GM23338 (cell line): ENCODE measurements at regions not wholly inside any gene's neighbourhood (a gene's known extent, or its start where the extent isn't known, plus 50 kb on each side); places are given as distances from the start of the nearest gene placed in this dataset.

ENCODE experiments used
- ATAC-seq: fragments of 200-7000 bp; cut with Tn5 transposase; 3 replicates; pipeline ENCODE4 v1.9.1; 2020
- DNase-seq: peaks from one replicate; pipeline ENCODE4 v3.0.0-alpha.2; 2015; ENCODE audit warnings: low spot score
- H2AFZ ChIP-seq: fragments of 200-600 bp; sonication (generic); 2 replicates; pipeline ENCODE4 v1.8.0; 2016; ENCODE audit warnings: antibody characterized with exemption, mild to moderate bottlenecking, moderate library complexity
- H3F3A ChIP-seq: fragments of 200-600 bp; sonication (generic); replicated peaks from 2 replicates; pipeline ENCODE4 v1.8.0; 2017; ENCODE audit warnings: antibody characterized with exemption, mixed run types, low read depth
- H3K27ac ChIP-seq: fragments of 200-600 bp; sonication (generic); 2 replicates; pipeline ENCODE4 v1.6.1; 2016; ENCODE audit warnings: low read depth
- H3K27me3 ChIP-seq: fragments of 200-600 bp; sonication (generic); 2 replicates; pipeline ENCODE4 v1.8.0; 2016; ENCODE audit warnings: mild to moderate bottlenecking, mixed run types, moderate library complexity; ENCODE audit not compliant: insufficient read depth
- H3K36me3 ChIP-seq: fragments of 200-600 bp; sonication (generic); 2 replicates; pipeline ENCODE4 v1.8.0; 2016; ENCODE audit warnings: mild to moderate bottlenecking; ENCODE audit not compliant: insufficient read depth
- H3K4me1 ChIP-seq: fragments of 200-600 bp; sonication (generic); 2 replicates; pipeline ENCODE4 v1.8.0; 2016; ENCODE audit warnings: mild to moderate bottlenecking, moderate library complexity; ENCODE audit not compliant: insufficient read depth
- H3K4me2 ChIP-seq: fragments of 200-600 bp; sonication (generic); 2 replicates; pipeline ENCODE4 v1.7.1; 2017; ENCODE audit warnings: mixed run types
- H3K4me3 ChIP-seq: fragments of 200-600 bp; sonication (generic); 2 replicates; pipeline ENCODE4 v1.6.1; 2016; ENCODE audit warnings: mixed run types
- H3K79me2 ChIP-seq: fragments of 200-600 bp; sonication (generic); replicated peaks from 2 replicates; pipeline ENCODE4 v1.8.0; 2017; ENCODE audit warnings: mild to moderate bottlenecking; ENCODE audit not compliant: insufficient read depth
- H3K9me2 ChIP-seq: fragments of 200-600 bp; sonication (generic); 2 replicates; pipeline ENCODE4 v1.8.0; 2017; ENCODE audit not compliant: insufficient read depth
- H4K20me1 ChIP-seq: fragments of 200-600 bp; sonication (generic); replicated peaks from 2 replicates; pipeline ENCODE4 v1.8.0; 2017; ENCODE audit warnings: mild to moderate bottlenecking; ENCODE audit not compliant: insufficient read depth
- H3K27ac Mint-ChIP-seq: 2 replicates; pipeline ENCODE4 v1.8.0; 2020; ENCODE audit warnings: inconsistent platforms, mild to moderate bottlenecking, moderate library complexity, mixed read lengths
- H3K27me3 Mint-ChIP-seq: 3 replicates; pipeline ENCODE4 v1.8.0; 2022; ENCODE audit warnings: low read depth, mild to moderate bottlenecking, moderate library complexity, mixed read lengths, inconsistent platforms; ENCODE audit not compliant: insufficient read depth, poor library complexity
- H3K36me3 Mint-ChIP-seq: 3 replicates; pipeline ENCODE4 v1.8.0; 2021; ENCODE audit warnings: low read depth, mild to moderate bottlenecking, inconsistent platforms, moderate library complexity, mixed read lengths
- H3K4me1 Mint-ChIP-seq: 3 replicates; pipeline ENCODE4 v1.8.0; 2020; ENCODE audit warnings: mild to moderate bottlenecking, inconsistent platforms, mixed read lengths
- H3K4me3 Mint-ChIP-seq: 3 replicates; pipeline ENCODE4 v1.8.0; 2021; ENCODE audit warnings: moderate library complexity, mild to moderate bottlenecking, inconsistent platforms, mixed read lengths
- H3K9me3 Mint-ChIP-seq: 3 replicates; pipeline ENCODE4 v1.8.0; 2020; ENCODE audit warnings: moderate library complexity, mild to moderate bottlenecking, inconsistent platforms, mixed read lengths
- CREB1 ChIP-seq: fragments of 250-450 bp; sonication (Bioruptor Pico); IDR thresholded peaks from 2 replicates; pipeline ENCODE4 v1.5.0; 2020; ENCODE audit warnings: low read depth, mild to moderate bottlenecking, moderate library complexity
- EZH2 ChIP-seq: fragments of 200-600 bp; sonication (generic); IDR thresholded peaks from one replicate; pipeline ENCODE4 v1.8.0; 2017; ENCODE audit warnings: antibody characterized with exemption, mild to moderate bottlenecking, low read depth; ENCODE audit not compliant: unreplicated experiment
- EZH2phosphoT487 ChIP-seq: fragments of 200-600 bp; sonication (generic); IDR thresholded peaks from one replicate; pipeline ENCODE4 v1.8.1; 2018; ENCODE audit warnings: antibody characterized with exemption; ENCODE audit not compliant: unreplicated experiment
- JUNB ChIP-seq: IDR thresholded peaks from one replicate; pipeline ENCODE4 v1.6.1; 2016; ENCODE audit warnings: antibody characterized with exemption; ENCODE audit not compliant: unreplicated experiment
- NANOG ChIP-seq: IDR thresholded peaks from 2 replicates; pipeline ENCODE4 v1.6.1; 2016; ENCODE audit warnings: antibody characterized with exemption, borderline replicate concordance
- STAT1 ChIP-seq: IDR thresholded peaks from one replicate; pipeline ENCODE4 v1.6.1; 2016; ENCODE audit warnings: antibody characterized with exemption; ENCODE audit not compliant: unreplicated experiment
- ZNF114 ChIP-seq: fragments of 250-450 bp; sonication (Bioruptor Pico); IDR thresholded peaks from 2 replicates; pipeline ENCODE4 v1.5.0; 2020; ENCODE audit warnings: mild to moderate bottlenecking, moderate library complexity
- TF ChIP-seq, protein P1 (sequence below): fragments of 250-450 bp; sonication (Bioruptor Pico); IDR thresholded peaks from 2 replicates; pipeline ENCODE4 v1.5.0; 2020; ENCODE audit warnings: mild to moderate bottlenecking, moderate library complexity
- TF ChIP-seq, protein P2 (sequence below): IDR thresholded peaks from 2 replicates; pipeline ENCODE4 v1.6.1; 2016; ENCODE audit warnings: antibody characterized with exemption
- TF ChIP-seq, protein P3 (sequence below): IDR thresholded peaks from one replicate; pipeline ENCODE4 v1.6.1; 2018; ENCODE audit warnings: antibody characterized with exemption; ENCODE audit not compliant: unreplicated experiment
- TF ChIP-seq, protein P4 (sequence below), 2 experiments: fragments of 200-600 bp in 1 of 2; sonication (generic) in 1 of 2; conservative IDR thresholded peaks; 2 replicates each; pipeline versions ENCODE4 v1.5.1 to v1.6.1; 2016 to 2017; ENCODE audit warnings: antibody characterized with exemption in 2 of 2, low read depth in 2 of 2, mild to moderate bottlenecking in 2 of 2, moderate library complexity in 1 of 2

DNA sequence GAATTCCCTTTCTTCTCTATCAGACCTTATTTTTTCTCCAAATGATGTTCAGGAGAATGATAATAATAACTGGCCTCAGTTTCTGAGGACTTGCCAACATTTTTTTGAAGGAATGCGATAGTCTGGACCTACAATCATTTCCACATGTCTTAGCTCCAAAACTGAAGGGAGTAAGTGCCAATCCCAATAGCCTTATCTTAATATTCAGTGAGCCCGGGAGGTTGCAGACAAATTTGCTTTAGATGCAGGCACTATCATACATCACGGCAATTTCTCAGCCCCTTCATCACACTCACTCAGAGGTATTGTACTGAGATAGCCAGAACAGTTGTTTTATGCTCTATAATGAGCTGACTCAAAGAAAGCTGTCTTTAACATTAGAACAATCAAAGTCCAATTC is 796.9 kb downstream of the ADGRL2 start (continued):
- TF ChIP-seq, protein P1, sequence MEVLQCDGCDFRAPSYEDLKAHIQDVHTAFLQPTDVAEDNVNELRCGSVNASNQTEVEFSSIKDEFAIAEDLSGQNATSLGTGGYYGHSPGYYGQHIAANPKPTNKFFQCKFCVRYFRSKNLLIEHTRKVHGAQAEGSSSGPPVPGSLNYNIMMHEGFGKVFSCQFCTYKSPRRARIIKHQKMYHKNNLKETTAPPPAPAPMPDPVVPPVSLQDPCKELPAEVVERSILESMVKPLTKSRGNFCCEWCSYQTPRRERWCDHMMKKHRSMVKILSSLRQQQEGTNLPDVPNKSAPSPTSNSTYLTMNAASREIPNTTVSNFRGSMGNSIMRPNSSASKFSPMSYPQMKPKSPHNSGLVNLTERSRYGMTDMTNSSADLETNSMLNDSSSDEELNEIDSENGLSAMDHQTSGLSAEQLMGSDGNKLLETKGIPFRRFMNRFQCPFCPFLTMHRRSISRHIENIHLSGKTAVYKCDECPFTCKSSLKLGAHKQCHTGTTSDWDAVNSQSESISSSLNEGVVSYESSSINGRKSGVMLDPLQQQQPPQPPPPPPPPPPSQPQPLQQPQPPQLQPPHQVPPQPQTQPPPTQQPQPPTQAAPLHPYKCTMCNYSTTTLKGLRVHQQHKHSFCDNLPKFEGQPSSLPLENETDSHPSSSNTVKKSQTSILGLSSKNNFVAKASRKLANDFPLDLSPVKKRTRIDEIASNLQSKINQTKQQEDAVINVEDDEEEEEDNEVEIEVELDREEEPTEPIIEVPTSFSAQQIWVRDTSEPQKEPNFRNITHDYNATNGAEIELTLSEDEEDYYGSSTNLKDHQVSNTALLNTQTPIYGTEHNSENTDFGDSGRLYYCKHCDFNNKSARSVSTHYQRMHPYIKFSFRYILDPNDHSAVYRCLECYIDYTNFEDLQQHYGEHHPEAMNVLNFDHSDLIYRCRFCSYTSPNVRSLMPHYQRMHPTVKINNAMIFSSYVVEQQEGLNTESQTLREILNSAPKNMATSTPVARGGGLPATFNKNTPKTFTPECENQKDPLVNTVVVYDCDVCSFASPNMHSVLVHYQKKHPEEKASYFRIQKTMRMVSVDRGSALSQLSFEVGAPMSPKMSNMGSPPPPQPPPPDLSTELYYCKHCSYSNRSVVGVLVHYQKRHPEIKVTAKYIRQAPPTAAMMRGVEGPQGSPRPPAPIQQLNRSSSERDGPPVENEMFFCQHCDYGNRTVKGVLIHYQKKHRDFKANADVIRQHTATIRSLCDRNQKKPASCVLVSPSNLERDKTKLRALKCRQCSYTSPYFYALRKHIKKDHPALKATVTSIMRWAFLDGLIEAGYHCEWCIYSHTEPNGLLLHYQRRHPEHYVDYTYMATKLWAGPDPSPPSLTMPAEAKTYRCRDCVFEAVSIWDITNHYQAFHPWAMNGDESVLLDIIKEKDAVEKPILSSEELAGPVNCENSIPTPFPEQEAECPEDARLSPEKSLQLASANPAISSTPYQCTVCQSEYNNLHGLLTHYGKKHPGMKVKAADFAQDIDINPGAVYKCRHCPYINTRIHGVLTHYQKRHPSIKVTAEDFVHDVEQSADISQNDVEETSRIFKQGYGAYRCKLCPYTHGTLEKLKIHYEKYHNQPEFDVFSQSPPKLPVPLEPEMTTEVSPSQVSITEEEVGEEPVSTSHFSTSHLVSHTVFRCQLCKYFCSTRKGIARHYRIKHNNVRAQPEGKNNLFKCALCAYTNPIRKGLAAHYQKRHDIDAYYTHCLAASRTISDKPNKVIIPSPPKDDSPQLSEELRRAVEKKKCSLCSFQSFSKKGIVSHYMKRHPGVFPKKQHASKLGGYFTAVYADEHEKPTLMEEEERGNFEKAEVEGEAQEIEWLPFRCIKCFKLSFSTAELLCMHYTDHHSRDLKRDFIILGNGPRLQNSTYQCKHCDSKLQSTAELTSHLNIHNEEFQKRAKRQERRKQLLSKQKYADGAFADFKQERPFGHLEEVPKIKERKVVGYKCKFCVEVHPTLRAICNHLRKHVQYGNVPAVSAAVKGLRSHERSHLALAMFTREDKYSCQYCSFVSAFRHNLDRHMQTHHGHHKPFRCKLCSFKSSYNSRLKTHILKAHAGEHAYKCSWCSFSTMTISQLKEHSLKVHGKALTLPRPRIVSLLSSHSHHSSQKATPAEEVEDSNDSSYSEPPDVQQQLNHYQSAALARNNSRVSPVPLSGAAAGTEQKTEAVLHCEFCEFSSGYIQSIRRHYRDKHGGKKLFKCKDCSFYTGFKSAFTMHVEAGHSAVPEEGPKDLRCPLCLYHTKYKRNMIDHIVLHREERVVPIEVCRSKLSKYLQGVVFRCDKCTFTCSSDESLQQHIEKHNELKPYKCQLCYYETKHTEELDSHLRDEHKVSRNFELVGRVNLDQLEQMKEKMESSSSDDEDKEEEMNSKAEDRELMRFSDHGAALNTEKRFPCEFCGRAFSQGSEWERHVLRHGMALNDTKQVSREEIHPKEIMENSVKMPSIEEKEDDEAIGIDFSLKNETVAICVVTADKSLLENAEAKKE (CRISPR knock-in tag) = no peak
- TF ChIP-seq STAT1 (no peak), CREB1 (CRISPR knock-in tag) (no peak), NANOG (no peak), EZH2 (no peak)
- TF ChIP-seq, protein P2, sequence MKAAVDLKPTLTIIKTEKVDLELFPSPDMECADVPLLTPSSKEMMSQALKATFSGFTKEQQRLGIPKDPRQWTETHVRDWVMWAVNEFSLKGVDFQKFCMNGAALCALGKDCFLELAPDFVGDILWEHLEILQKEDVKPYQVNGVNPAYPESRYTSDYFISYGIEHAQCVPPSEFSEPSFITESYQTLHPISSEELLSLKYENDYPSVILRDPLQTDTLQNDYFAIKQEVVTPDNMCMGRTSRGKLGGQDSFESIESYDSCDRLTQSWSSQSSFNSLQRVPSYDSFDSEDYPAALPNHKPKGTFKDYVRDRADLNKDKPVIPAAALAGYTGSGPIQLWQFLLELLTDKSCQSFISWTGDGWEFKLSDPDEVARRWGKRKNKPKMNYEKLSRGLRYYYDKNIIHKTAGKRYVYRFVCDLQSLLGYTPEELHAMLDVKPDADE = no peak

DNA sequence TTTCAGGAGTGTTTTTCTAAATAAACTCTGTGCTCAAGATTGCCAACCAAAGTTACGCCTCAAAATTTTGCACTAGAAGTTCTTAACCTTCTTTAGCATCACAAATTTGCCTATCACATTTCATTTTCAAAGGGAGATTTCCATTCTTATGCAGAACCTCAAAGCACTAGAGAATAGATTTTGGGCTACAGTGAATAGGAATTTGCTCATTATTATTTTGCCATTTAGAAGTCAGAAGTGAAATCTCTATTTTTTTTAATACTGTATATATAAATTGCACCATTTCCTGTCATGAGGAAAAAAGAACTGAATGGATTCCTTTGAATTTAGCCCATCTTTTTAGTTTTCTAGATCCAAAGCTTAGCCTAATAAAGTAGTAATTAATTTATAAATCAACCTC is 796.4 kb downstream of the ADGRL2 start:
- Mint-ChIP-seq H3K27ac (no peak overlapping the region), H3K9me3 (no peaks in the 10 kb centered on the region; the same call in 2 of the 3 replicates), H3K36me3 (no peaks in the 10 kb centered on the region), H3K4me3 (no peak overlapping the region), H3K27me3 (no peaks in the 10 kb centered on the region), H3K4me1 (peaks cover 20% of the 10 kb centered on the region; the same call in 2 of the 3 replicates)
- ATAC-seq (no peak), DNase-seq (no peak)
- no peaks in the 10 kb centered on the region for H3K79me2 ChIP-seq
- peak overlapping the region; percentile 35; the same call in 1 of the 2 replicates for H3K4me2 ChIP-seq
- no peaks in the 10 kb centered on the region for H3F3A ChIP-seq
- no peaks in the 10 kb centered on the region for H4K20me1 ChIP-seq
- H3K27me3 ChIP-seq = no peaks in the 10 kb centered on the region
- no peak overlapping the region for H3K4me3 ChIP-seq
- H3K9me2 ChIP-seq = no peaks in the 10 kb centered on the region
- no peak overlapping the region for H3K27ac ChIP-seq
- H2AFZ ChIP-seq = no peak overlapping the region
- peaks cover 10% of the 10 kb centered on the region; the same call in 1 of the 2 replicates for H3K4me1 ChIP-seq
- H3K36me3 ChIP-seq = no peaks in the 10 kb centered on the region
- TF ChIP-seq EZH2phosphoT487 (no peak), NANOG (no peak), STAT1 (no peak), ZNF114 (no peak), EZH2 (no peak), JUNB (no peak)
- TF ChIP-seq, protein P3, sequence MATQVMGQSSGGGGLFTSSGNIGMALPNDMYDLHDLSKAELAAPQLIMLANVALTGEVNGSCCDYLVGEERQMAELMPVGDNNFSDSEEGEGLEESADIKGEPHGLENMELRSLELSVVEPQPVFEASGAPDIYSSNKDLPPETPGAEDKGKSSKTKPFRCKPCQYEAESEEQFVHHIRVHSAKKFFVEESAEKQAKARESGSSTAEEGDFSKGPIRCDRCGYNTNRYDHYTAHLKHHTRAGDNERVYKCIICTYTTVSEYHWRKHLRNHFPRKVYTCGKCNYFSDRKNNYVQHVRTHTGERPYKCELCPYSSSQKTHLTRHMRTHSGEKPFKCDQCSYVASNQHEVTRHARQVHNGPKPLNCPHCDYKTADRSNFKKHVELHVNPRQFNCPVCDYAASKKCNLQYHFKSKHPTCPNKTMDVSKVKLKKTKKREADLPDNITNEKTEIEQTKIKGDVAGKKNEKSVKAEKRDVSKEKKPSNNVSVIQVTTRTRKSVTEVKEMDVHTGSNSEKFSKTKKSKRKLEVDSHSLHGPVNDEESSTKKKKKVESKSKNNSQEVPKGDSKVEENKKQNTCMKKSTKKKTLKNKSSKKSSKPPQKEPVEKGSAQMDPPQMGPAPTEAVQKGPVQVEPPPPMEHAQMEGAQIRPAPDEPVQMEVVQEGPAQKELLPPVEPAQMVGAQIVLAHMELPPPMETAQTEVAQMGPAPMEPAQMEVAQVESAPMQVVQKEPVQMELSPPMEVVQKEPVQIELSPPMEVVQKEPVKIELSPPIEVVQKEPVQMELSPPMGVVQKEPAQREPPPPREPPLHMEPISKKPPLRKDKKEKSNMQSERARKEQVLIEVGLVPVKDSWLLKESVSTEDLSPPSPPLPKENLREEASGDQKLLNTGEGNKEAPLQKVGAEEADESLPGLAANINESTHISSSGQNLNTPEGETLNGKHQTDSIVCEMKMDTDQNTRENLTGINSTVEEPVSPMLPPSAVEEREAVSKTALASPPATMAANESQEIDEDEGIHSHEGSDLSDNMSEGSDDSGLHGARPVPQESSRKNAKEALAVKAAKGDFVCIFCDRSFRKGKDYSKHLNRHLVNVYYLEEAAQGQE = no peak
- TF ChIP-seq, protein P4, sequence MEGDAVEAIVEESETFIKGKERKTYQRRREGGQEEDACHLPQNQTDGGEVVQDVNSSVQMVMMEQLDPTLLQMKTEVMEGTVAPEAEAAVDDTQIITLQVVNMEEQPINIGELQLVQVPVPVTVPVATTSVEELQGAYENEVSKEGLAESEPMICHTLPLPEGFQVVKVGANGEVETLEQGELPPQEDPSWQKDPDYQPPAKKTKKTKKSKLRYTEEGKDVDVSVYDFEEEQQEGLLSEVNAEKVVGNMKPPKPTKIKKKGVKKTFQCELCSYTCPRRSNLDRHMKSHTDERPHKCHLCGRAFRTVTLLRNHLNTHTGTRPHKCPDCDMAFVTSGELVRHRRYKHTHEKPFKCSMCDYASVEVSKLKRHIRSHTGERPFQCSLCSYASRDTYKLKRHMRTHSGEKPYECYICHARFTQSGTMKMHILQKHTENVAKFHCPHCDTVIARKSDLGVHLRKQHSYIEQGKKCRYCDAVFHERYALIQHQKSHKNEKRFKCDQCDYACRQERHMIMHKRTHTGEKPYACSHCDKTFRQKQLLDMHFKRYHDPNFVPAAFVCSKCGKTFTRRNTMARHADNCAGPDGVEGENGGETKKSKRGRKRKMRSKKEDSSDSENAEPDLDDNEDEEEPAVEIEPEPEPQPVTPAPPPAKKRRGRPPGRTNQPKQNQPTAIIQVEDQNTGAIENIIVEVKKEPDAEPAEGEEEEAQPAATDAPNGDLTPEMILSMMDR (conservative IDR thresholded peaks at IDR 0.05; ENCODE audit: low read depth in 2 of 2) = no peak
- TF ChIP-seq, protein P2 = no peak
